Neural progenitor cell (in vitro differentiated cells): ENCODE measurements at regions not wholly inside any gene's neighbourhood (a gene's known extent, or its start where the extent isn't known, plus 50 kb on each side); places are given as distances from the start of the nearest gene placed in this dataset.

Source experiments
- DNase-seq: peaks from one replicate; pipeline ENCODE4 v3.0.0-alpha.2; 2016; ENCODE audit warnings: low spot score
- H2AFZ ChIP-seq: fragments of 200-600 bp; sonication (generic); replicated peaks from 2 replicates; pipeline ENCODE4 v1.6.1; 2016; ENCODE audit warnings: antibody characterized with exemption
- H3F3A ChIP-seq: fragments of 200-600 bp; sonication (generic); 2 replicates; pipeline ENCODE4 v1.6.1; 2016; ENCODE audit warnings: antibody characterized with exemption, low read depth
- H3K27ac ChIP-seq: fragments of 200-600 bp; sonication (generic); 2 replicates; pipeline ENCODE4 v1.5.1; 2016; ENCODE audit warnings: mild to moderate bottlenecking
- H3K27me3 ChIP-seq: fragments of 200-600 bp; sonication (generic); 2 replicates; pipeline ENCODE4 v1.6.1; 2016; ENCODE audit warnings: mild to moderate bottlenecking, moderate library complexity
- H3K36me3 ChIP-seq: fragments of 200-600 bp; sonication (generic); 2 replicates; pipeline ENCODE4 v1.5.1; 2016
- H3K4me1 ChIP-seq: fragments of 200-600 bp; sonication (generic); 2 replicates; pipeline ENCODE4 v1.6.1; 2016; ENCODE audit warnings: mixed run types
- H3K4me2 ChIP-seq: fragments of 200-600 bp; sonication (generic); 2 replicates; pipeline ENCODE4 v1.6.1; 2016
- H3K4me3 ChIP-seq: fragments of 200-600 bp; sonication (generic); 2 replicates; pipeline ENCODE4 v1.5.1; 2016
- H3K79me2 ChIP-seq: fragments of 200-600 bp; sonication (generic); 2 replicates; pipeline ENCODE4 v1.6.1; 2016; ENCODE audit warnings: low read depth
- H3K9ac ChIP-seq: fragments of 200-600 bp; sonication (generic); 2 replicates; pipeline ENCODE4 v1.6.1; 2016
- H3K9me3 ChIP-seq: fragments of 200-600 bp; sonication (generic); 2 replicates; pipeline ENCODE4 v1.5.1; 2016; ENCODE audit warnings: low read depth
- H4K20me1 ChIP-seq: fragments of 200-600 bp; sonication (generic); 2 replicates; pipeline ENCODE4 v1.6.1; 2016; ENCODE audit warnings: low read depth
- H3K27ac Mint-ChIP-seq: 3 replicates; pipeline ENCODE4 v1.8.0; 2021; ENCODE audit warnings: mixed read lengths
- H3K27me3 Mint-ChIP-seq: 2 replicates; pipeline ENCODE4 v1.8.0; 2022; ENCODE audit warnings: low read depth, mild to moderate bottlenecking, inconsistent platforms, moderate library complexity, mixed read lengths; ENCODE audit not compliant: insufficient read depth
- H3K36me3 Mint-ChIP-seq: 3 replicates; pipeline ENCODE4 v1.8.0; 2021; ENCODE audit warnings: mixed read lengths
- H3K4me1 Mint-ChIP-seq: 3 replicates; pipeline ENCODE4 v1.8.0; 2021; ENCODE audit warnings: mixed read lengths
- H3K4me3 Mint-ChIP-seq: 3 replicates; pipeline ENCODE4 v1.8.0; 2021; ENCODE audit warnings: mild to moderate bottlenecking, moderate library complexity, mixed read lengths
- H3K9me3 Mint-ChIP-seq: 3 replicates; pipeline ENCODE4 v1.8.0; 2020; ENCODE audit warnings: mixed read lengths
- EZH2 ChIP-seq: fragments of 200-600 bp; sonication (generic); IDR thresholded peaks from 2 replicates; pipeline ENCODE4 v1.6.1; 2017; ENCODE audit warnings: antibody characterized with exemption, mild to moderate bottlenecking, moderate library complexity
- EZH2phosphoT487 ChIP-seq: fragments of 200-600 bp; sonication (generic); IDR thresholded peaks from 2 replicates; pipeline ENCODE4 v1.6.1; 2017; ENCODE audit warnings: antibody characterized with exemption
- TF ChIP-seq, protein P1 (sequence below): fragments of 200-600 bp; sonication (generic); IDR thresholded peaks from 2 replicates; pipeline ENCODE4 v1.5.1; 2017; ENCODE audit warnings: antibody characterized with exemption, mild to moderate bottlenecking

DNA sequence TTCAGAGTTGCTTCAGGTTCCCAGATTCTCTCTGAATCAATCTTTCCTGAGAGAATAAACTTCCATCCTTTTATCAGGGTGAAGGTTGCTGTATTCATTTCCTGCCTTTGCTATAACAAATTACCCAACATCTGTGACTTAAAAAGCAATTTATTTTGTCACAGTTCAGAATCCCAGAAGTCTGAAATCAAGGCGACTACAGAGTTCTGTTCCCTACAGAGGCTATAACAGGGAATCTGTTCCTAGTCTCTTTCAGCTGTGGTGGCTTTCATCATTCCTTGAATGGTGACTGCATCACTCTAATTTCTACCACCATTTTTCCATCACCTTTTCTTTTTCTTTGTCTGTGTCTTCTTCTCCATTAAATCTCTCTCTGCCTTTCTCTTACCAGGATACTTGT is 459.3 kb upstream of the PRR20A start:
- H3K79me2 ChIP-seq: no peaks in the 10 kb centered on the region
- no peaks in the 10 kb centered on the region for H4K20me1 ChIP-seq
- no peaks in the 10 kb centered on the region for H3K4me1 Mint-ChIP-seq
- no peak overlapping the region for H3K9ac ChIP-seq
- H3K27me3 Mint-ChIP-seq: no peaks in the 10 kb centered on the region
- DNase-seq: no peak
- TF ChIP-seq EZH2: no peak
- TF ChIP-seq, protein P1, sequence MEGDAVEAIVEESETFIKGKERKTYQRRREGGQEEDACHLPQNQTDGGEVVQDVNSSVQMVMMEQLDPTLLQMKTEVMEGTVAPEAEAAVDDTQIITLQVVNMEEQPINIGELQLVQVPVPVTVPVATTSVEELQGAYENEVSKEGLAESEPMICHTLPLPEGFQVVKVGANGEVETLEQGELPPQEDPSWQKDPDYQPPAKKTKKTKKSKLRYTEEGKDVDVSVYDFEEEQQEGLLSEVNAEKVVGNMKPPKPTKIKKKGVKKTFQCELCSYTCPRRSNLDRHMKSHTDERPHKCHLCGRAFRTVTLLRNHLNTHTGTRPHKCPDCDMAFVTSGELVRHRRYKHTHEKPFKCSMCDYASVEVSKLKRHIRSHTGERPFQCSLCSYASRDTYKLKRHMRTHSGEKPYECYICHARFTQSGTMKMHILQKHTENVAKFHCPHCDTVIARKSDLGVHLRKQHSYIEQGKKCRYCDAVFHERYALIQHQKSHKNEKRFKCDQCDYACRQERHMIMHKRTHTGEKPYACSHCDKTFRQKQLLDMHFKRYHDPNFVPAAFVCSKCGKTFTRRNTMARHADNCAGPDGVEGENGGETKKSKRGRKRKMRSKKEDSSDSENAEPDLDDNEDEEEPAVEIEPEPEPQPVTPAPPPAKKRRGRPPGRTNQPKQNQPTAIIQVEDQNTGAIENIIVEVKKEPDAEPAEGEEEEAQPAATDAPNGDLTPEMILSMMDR: no peak
- TF ChIP-seq EZH2phosphoT487: no peak
- H3K9me3 Mint-ChIP-seq: peaks cover 5% of the 10 kb centered on the region
- no peaks in the 10 kb centered on the region for H3K36me3 Mint-ChIP-seq
- H3K27ac ChIP-seq: no peak overlapping the region
- no peaks in the 10 kb centered on the region for H3K4me1 ChIP-seq
- no peak overlapping the region for H3K27ac Mint-ChIP-seq
- H3K4me3 ChIP-seq: no peak overlapping the region
- H3K9me3 ChIP-seq: no peaks in the 10 kb centered on the region
- H3F3A ChIP-seq: no peaks in the 10 kb centered on the region
- H3K36me3 ChIP-seq: no peaks in the 10 kb centered on the region
- no peak overlapping the region for H2AFZ ChIP-seq
- no peaks in the 10 kb centered on the region for H3K27me3 ChIP-seq
- no peak overlapping the region for H3K4me2 ChIP-seq
- no peak overlapping the region for H3K4me3 Mint-ChIP-seq

DNA sequence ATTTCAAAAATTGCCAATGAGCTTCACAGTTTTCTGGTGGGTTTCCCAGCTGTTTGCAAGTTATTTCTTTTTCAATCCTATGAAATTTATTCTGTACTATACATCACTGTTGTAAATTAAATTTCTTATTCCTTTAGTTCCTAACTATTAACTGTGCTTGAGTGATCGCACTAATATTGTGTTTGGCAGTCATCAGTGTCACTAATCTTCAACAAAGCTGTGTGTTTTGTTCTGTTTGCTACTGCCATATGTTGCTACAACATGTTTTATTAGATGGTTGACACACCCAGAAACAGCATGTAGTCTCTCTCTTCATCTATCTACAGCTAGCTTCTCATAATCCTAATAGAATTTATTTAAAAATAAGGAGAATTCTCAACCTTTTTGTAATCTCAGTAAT is 453.6 kb upstream of the PRR20A start:
- no peak overlapping the region for H3K9ac ChIP-seq
- H3K9me3 Mint-ChIP-seq: no peaks in the 10 kb centered on the region
- H3K27ac ChIP-seq: no peak overlapping the region
- no peaks in the 10 kb centered on the region for H3K27me3 Mint-ChIP-seq
- no peak overlapping the region for H2AFZ ChIP-seq
- H3K4me1 ChIP-seq: no peaks in the 10 kb centered on the region
- no peak overlapping the region for H3K4me3 Mint-ChIP-seq
- no peaks in the 10 kb centered on the region for H3K27me3 ChIP-seq
- no peaks in the 10 kb centered on the region for H3F3A ChIP-seq
- H4K20me1 ChIP-seq: no peaks in the 10 kb centered on the region
- H3K4me2 ChIP-seq: no peak overlapping the region
- no peak overlapping the region for H3K27ac Mint-ChIP-seq
- H3K4me3 ChIP-seq: no peak overlapping the region
- no peaks in the 10 kb centered on the region for H3K79me2 ChIP-seq
- H3K36me3 ChIP-seq: no peaks in the 10 kb centered on the region
- TF ChIP-seq, protein P1: no peak
- no peak for TF ChIP-seq EZH2
- TF ChIP-seq EZH2phosphoT487: no peak
- H3K36me3 Mint-ChIP-seq: no peaks in the 10 kb centered on the region
- DNase-seq: no peak
- H3K4me1 Mint-ChIP-seq: no peaks in the 10 kb centered on the region
- H3K9me3 ChIP-seq: no peaks in the 10 kb centered on the region

DNA sequence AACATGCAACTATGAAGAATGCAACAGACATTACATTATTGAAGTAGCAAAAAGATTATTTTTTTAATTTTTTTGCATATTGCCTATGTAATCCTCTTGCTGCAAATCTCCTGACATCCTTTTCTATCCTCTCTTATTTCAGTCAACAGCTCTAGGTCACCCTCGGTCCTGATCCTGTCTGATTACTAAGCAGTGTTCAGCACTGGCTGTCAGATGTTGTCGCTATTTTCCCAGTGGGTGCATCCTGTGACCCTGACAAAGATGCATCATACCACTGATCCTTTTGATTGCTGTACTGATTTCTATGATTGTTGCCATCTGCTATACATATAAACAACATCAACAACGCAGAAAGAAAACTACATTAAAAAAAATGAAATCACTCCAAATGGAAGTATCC is 443.7 kb upstream of the PRR20A start:
- H3K27ac Mint-ChIP-seq: no peak overlapping the region
- no peaks in the 10 kb centered on the region for H4K20me1 ChIP-seq
- no peak overlapping the region for H3K4me3 ChIP-seq
- no peaks in the 10 kb centered on the region for H3K36me3 Mint-ChIP-seq
- H3K9ac ChIP-seq: no peak overlapping the region
- H3K9me3 ChIP-seq: no peaks in the 10 kb centered on the region
- H2AFZ ChIP-seq: no peak overlapping the region
- H3F3A ChIP-seq: no peaks in the 10 kb centered on the region
- no peaks in the 10 kb centered on the region for H3K27me3 ChIP-seq
- no peaks in the 10 kb centered on the region for H3K79me2 ChIP-seq
- H3K4me1 ChIP-seq: no peaks in the 10 kb centered on the region
- DNase-seq: no peak
- H3K27me3 Mint-ChIP-seq: no peaks in the 10 kb centered on the region
- H3K9me3 Mint-ChIP-seq: no peaks in the 10 kb centered on the region
- no peaks in the 10 kb centered on the region for H3K36me3 ChIP-seq
- H3K4me3 Mint-ChIP-seq: no peak overlapping the region
- H3K4me1 Mint-ChIP-seq: no peaks in the 10 kb centered on the region
- H3K4me2 ChIP-seq: no peak overlapping the region
- TF ChIP-seq EZH2phosphoT487: no peak
- TF ChIP-seq, protein P1: no peak
- TF ChIP-seq EZH2: no peak
- no peak overlapping the region for H3K27ac ChIP-seq

DNA sequence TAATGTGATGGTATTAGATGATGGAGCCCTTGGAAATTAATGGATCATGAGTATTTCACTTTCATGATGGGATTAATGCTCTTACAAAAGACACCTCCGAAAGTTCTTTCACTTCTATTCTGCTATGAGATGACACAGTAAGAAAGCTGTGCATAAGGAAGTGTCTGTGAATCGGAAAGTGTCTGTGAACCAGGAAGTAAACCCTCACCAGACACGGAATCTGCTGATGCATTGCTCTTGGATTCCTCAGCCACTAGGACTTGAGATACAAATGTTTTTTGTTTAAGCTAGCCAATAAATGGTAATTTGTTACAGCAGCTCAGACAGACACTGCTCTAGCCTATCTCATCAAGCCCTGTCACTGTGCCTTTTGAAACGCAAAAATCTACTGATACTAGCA is 440.4 kb upstream of the PRR20A start:
- no peaks in the 10 kb centered on the region for H3K9me3 Mint-ChIP-seq
- Histone ChIP-seq H3K9ac (no peak overlapping the region), H2AFZ (no peak overlapping the region), H3K4me1 (no peaks in the 10 kb centered on the region), H3K36me3 (no peaks in the 10 kb centered on the region), H3K27me3 (no peaks in the 10 kb centered on the region), H3K4me3 (no peak overlapping the region), H3F3A (no peaks in the 10 kb centered on the region), H3K27ac (no peak overlapping the region), H3K4me2 (no peak overlapping the region), H3K9me3 (no peaks in the 10 kb centered on the region), H4K20me1 (no peaks in the 10 kb centered on the region), H3K79me2 (no peaks in the 10 kb centered on the region)
- TF ChIP-seq EZH2phosphoT487: no peak
- H3K4me3 Mint-ChIP-seq: no peak overlapping the region
- no peaks in the 10 kb centered on the region for H3K36me3 Mint-ChIP-seq
- no peaks in the 10 kb centered on the region for H3K27me3 Mint-ChIP-seq
- no peak for DNase-seq
- H3K27ac Mint-ChIP-seq: no peak overlapping the region
- no peaks in the 10 kb centered on the region for H3K4me1 Mint-ChIP-seq
